Hepatic stellate cell (primary cell): ENCODE measurements at regions not wholly inside any gene's neighbourhood (a gene's known extent, or its start where the extent isn't known, plus 50 kb on each side); places are given as distances from the start of the nearest gene placed in this dataset.

Experiments
- DNase-seq: peaks from one replicate; pipeline ENCODE4 v3.0.0; 2011; ENCODE audit warnings: low spot score

GRCh38 chr17:14762736-14763479, 462.0 kb downstream of the HS3ST3B1 start:
- no peak for DNase-seq

GRCh38 chr17:14760719-14761411, 460.0 kb downstream of the HS3ST3B1 start:
- no peak for DNase-seq

- no peak for DNase-seq
Measured at GRCh38 chr17:14760212-14760611, 459.3 kb downstream of the HS3ST3B1 start.

GRCh38 chr17:14759325-14759724, 458.4 kb downstream of the HS3ST3B1 start:
- no peak for DNase-seq

GRCh38 chr17:14756479-14756878, 455.6 kb downstream of the HS3ST3B1 start:
- DNase-seq = no peak

GRCh38 chr17:14755002-14755401, 454.1 kb downstream of the HS3ST3B1 start:
- DNase-seq = peak; percentile 34

- DNase-seq = no peak
Measured at GRCh38 chr17:14753383-14753782, 452.5 kb downstream of the HS3ST3B1 start.

- no peak for DNase-seq
Measured at GRCh38 chr17:14752011-14752410, 451.1 kb downstream of the HS3ST3B1 start.

GRCh38 chr17:14750866-14751265, 450.0 kb downstream of the HS3ST3B1 start:
- no peak for DNase-seq

GRCh38 chr17:14749269-14749668, 448.4 kb downstream of the HS3ST3B1 start:
- no peak for DNase-seq

GRCh38 chr17:14748036-14748710, 447.3 kb downstream of the HS3ST3B1 start:
- no peak for DNase-seq

- no peak for DNase-seq
Measured at GRCh38 chr17:14747603-14747950, 446.7 kb downstream of the HS3ST3B1 start.

GRCh38 chr17:14746822-14747602, 446.1 kb downstream of the HS3ST3B1 start:
- DNase-seq = no peak

GRCh38 chr17:14745541-14745940, 444.7 kb downstream of the HS3ST3B1 start:
- DNase-seq = no peak

- DNase-seq = no peak
Measured at GRCh38 chr17:14744761-14745473, 444.0 kb downstream of the HS3ST3B1 start.

- DNase-seq = no peak
Measured at GRCh38 chr17:14741491-14741890, 440.6 kb downstream of the HS3ST3B1 start.

- DNase-seq = no peak
Measured at GRCh38 chr17:14739656-14740431, 439.0 kb downstream of the HS3ST3B1 start.

GRCh38 chr17:14738652-14738988, 437.7 kb downstream of the HS3ST3B1 start:
- no peak for DNase-seq

GRCh38 chr17:14737984-14738651, 437.2 kb downstream of the HS3ST3B1 start:
- DNase-seq = peak; percentile 94

GRCh38 chr17:14736631-14737030, 435.8 kb downstream of the HS3ST3B1 start:
- DNase-seq = no peak
